ENCODE measurements at regions not wholly inside any gene's neighbourhood (a gene's known extent, or its start where the extent isn't known, plus 50 kb on each side); places are given as distances from the start of the nearest gene placed in this dataset.
"Not testable (repeated sequence)": the region's sequence is repeated elsewhere in the genome, so short reads cannot be mapped to it uniquely, and the experiment has no call there.

DNA sequence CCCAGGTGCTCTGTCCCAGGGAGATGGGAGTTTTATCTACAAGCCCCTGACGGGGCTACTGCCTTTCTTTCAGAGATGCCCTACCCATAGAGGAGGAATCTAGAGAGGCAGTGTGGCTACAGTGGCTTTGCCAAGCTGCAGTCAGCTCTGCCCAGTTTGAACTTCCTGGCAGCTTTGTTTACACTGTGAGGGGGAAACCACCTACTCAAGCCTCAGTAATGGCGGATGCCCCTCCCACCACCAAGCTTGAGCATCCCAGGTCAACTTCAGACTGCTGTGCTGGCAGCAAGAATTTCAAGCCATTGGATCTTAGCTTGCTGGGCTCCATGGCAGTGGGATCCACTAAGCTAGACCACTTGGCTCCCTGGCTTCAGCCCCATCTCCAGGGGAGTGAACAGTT, 53.1 kb upstream of the TMEM252 start:
- ATAC-seq = not testable (repeated sequence)

DNA sequence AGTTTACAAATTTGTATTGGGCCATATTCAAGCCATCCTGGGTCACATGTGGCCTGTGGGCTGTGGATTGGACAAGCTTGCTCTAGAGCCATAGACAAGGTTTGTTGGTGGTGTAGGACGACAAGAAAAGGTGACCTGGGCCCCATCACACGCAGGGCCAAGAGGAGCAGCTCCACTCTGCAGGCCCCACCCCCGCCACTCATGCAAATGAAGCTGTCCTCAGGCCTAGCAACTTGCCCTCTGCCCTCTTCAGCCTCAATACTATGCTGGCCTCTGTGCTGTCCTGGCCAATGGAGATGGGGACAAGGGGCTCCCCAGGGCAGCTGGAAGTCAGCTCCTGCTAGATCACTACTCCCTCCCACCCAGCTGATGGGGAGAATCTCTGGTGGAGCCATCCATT, 55.2 kb upstream of the TMEM252 start:
- no peak for DNase-seq
- ATAC-seq = no peak

More for the DNA sequence above, 53.1 kb upstream of the TMEM252 start:
- DNase-seq = not testable (repeated sequence)

DNA sequence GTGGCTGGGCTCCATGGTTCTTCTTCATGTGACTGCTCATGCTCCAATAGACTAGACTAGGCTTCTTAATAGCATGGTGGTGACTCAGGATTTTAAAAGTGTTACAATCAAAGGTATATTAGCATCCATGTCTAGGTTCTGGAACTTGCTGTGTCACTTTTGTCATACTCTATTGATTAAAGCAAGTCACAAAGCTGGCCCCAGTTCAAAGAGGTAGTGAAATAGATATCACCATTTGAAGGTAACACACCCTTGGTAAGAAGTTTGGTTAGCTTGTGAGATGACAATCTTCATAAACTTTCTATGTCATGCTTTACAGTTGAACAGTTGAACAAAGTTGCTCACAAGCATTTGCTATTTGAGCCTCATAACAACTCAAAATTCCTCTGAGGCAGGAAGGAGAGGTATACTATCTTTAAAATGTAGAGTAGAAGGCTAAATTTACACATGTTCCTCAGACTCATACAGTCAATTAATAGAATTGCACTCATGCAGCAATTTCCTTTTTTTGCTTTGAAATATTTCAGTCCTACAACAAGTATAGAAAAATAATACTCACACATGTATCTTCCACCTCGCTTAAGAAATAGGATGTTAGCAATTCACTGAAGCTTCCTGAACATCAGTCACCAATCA, 56.8 kb upstream of the TMEM252 start:
- DNase-seq = no peak
- ATAC-seq = no peak

DNA sequence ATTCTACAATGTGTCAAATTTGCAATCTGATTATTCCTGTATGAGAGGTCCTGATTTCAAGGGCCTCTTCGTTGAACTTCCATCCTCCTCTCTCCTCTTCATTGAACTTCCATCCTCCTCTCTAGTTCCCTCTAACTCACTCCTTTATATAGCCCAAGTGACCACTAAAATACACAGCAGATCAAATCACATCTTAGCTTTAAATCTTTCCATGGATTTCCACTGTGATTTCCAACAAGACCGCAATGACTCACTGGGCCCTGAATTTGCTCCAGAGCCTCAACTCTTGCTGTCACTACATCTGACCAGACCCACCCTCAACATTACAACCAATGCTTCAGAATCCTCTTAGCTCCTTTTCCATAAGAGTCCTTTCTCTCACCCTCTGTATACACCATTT, 59.1 kb upstream of the TMEM252 start:
- ATAC-seq (no peak), DNase-seq (no peak)

DNA sequence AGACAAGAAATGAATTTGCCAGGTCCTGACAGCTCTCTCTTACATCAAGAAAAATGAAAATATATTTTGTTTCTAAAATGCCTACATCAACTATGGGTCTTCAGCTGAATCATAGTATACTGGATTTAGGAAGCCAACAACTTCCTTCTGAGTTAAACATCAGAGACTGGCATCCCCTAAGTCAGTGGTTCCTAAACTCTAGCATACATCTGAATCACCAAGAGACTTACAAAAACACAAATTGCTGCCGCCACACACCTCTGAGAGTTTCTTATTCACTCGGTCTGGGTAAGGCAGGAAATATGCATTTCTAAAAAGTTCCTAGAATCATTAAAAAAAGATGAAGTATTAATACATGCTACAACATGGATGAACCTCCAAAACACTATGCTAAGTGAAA, 60.4 kb upstream of the TMEM252 start:
- ATAC-seq (no peak), DNase-seq (no peak)

DNA sequence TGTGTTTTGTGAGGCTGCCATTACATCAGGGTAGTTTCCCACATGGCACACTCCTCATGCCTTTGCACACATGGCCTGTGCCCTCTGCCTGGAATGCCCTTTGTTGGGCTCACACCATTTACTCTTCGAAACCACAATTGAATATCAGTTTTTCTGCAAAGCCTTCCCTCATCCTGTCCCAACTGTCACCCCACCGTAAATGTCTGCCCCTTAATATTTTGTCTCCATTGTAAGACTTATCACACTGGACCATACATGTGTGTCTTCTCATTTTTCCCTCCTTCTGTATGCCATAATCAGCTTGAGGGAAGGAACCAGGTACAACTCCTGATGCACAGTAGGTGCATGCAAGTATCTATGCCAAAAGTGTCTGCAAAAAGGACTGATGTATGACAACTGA, 62.7 kb upstream of the TMEM252 start:
- no peak for DNase-seq
- no peak for ATAC-seq

DNA sequence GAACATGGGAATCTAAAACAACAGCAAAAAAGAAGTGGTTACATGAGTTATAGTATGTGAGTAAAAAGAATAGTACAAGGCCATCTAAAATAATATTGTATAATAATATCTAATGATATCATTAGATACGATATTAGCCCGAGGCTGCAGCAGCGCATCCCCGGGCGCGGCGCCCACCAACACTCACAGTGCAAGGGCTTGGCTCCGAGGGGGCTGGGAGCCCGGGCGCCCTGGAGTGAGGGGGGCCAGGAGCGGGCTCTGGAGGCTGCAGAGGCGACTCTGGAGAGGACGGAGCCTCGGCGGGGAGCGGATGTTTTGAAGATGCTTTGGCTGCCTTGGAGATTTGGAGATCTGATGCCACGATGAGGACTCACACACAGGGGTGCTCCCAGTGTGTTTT, 68.1 kb upstream of the TMEM252 start:
- no peak for DNase-seq
- no peak for ATAC-seq

DNA sequence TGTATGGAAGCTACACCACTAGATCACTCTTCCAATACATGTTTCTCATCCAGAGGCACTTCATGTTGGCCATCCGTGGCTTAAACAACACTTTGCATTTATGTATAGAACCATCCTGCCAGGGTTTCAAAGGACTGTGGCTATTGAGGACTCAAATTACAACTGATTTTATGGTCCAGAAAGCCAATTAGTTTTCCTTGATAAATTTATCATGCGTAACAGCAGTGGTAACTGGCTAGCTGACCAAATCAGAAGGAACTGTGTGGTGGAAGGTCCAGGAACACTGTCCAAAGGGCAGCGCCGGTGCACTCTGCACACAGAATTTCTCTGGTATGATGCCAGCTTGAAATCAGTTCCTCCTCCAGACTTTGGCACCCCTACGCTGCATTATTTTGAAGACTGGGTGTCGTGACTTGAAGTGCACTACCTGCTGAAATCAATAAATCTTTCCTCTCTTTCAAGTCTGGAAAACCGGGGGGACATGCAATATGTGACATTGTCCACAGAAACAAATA, 69.3 kb upstream of the TMEM252 start:
- DNase-seq = no peak
- ATAC-seq = no peak

DNA sequence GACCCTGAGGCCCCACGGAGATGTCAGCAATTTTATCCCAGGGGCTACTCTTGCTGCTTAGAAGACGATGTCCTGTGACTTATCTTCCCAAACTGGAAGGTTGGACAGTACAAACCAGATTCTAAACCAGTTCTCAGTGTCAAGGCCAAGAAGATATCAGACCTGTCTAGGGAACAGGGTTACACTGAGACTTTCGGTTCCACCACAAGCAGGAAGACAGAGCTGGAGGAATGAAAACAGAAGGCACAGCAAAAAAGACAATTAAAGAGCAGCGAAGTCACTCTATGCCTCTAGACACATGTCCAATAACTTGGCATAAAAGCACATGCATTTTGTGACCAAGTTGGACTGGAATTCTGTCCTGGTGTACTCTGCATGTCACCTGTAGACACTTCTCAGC, 73.4 kb upstream of the TMEM252 start:
- ATAC-seq = no peak

DNA sequence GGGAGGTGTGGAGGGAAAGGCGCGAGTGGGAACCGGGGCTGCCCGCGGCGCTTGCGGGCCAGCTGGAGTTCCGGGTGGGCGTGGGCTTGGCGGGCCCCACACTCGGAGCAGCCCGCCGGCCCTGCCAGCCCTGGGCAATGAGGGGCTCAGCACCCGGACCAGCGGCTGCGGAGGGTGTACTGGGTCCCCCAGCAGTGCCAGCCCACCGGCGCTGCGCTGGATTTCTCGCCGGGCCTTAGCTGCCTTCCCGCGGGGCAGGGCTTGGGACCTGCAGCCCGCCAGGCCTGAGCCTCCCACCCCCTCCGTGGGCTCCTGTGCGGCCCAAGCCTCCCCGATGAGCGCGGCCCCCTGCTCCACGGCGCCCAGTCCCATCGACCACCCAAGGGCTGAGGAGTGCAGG, 76.3 kb upstream of the TMEM252 start:
- not testable (repeated sequence) for DNase-seq, ATAC-seq

More for the DNA sequence above, 73.4 kb upstream of the TMEM252 start:
- DNase-seq = no peak

DNA sequence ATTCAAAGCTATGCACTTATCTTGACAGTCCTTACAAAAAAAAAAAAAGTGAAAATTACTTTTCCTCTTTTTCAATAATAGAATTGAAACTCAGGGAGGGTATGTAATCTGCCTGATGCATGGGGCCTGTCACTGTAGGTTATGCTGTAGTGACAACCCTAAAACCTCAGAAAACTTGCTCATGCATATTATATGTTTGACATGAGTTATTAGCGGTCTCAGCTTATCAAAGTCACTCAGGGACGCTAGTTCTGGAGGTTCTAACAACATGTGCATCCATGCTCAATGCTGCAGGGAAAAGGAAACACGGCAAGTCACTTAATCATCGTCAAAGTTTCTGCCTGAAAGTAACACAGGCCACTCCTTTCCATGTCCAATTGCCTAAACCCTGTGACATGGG, 78.4 kb upstream of the TMEM252 start:
- DNase-seq = no peak
- ATAC-seq = no peak

DNA sequence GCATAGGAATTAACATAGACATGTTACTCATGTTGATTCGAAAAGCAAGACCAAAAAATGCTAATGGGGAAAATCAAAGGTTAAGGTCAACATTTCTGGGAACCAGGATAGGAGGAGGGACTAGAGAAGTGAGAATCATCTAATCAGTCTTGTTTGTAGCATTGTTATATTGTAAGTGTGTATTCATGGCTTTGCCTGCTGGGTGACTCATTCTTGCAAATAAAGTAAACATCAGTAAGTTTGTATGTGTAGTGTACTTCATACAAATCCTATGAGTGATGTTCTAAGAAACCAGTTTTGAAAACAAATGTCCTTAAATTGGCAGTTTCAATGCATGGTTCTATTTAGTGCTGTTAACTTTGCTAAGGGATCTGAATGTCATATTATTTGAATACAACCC, 79.0 kb upstream of the TMEM252 start:
- DNase-seq (no peak), ATAC-seq (no peak)

DNA sequence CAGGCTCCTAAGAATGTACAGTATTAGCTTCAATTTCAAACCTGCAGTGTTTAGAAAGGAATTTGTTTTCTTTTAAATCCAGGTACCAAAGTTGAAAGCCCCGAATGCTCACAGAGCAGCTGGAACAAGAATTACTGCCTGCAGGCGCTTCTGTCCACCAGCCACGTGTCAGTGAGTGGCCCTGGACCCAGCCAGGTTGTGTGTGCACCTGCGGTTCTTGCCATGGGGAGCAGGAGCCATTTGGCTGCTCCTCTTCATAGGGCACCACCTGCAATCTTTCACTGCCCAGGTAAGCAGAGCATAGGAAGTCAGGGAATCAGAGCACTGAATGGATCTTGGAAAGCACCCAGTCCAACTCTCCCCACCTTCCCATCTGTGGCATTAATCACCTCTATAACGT, 79.5 kb upstream of the PIP5K1B start:
- ATAC-seq (no peak), DNase-seq (no peak)

DNA sequence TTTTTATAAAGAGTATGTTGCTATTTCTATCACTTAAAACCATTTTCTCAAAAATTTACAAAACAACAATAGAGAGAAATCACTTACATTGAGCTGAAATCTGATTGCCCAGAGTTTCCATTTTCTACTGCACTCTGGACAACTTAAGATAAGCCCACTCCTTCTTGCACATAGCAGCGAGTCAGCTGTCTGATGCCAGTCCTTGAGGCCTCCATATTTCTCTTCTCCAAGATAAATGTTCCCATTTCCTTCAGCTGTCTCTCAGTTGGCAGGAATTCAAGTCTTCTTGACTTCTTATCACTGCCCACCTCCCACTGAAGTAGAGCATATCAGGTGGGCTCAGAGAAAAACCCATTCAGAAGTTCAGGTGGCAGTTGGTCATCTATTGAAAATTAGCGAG, 78.5 kb upstream of the PIP5K1B start:
- ATAC-seq = no peak

DNA sequence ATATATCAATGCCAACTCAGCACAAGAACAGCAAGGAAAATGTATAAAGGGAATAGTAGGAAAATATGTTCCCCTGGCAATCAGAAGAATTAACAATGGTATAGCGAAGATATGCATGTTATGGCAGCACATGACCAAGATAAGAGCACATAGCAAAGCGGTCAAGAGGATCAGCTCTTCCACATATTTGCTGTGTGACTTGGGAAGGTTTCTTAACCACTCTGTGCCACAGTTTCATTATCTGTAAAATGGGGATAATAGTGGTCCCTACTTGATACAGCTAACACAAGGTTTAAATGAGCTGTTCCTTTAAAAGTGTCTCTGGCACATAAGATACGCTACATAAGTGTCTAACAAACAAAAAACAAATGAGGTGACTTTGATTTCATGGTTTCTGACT, 77.9 kb upstream of the PIP5K1B start:
- no peak for ATAC-seq
- no peak for DNase-seq

More for the DNA sequence above, 78.5 kb upstream of the PIP5K1B start:
- no peak for DNase-seq

DNA sequence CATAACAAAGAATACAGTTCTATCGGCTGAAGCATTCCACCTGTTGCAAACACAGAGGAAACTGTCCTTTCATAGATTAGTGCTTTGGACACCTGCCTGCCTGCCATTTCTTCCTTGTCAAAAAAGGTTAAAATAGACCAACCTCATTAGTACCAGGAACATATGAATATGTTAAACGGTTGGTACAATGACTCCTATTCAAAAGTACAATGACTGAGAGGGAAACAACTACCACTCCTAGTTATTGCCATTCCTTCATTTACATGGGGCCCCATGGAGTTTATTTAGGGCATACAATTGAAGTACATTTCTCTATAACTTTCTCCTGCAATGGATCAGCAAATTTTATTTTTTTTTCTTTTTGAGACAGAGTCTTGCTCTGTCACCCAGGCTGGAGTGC, 77.4 kb upstream of the PIP5K1B start:
- no peak for ATAC-seq
- no peak for DNase-seq

DNA sequence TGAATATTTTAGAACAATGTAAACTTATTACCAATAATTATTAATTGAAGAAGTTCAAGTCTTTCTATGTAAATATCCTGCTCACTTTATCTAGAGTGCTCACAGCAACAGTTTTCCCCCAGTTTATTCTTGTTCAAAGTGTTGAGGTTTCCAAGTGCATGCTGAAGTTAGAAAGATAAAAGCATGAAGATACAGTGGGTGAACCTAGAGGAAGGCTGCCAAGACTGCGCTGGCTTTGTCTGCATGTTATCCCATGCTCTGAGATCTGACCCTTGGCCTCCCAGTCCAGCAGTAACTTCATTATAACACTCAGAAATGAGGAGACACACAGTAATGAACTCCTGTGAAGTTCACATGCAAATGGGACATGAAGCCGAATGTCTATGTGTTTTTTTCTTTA, 76.0 kb upstream of the PIP5K1B start:
- ATAC-seq (no peak), DNase-seq (no peak)

DNA sequence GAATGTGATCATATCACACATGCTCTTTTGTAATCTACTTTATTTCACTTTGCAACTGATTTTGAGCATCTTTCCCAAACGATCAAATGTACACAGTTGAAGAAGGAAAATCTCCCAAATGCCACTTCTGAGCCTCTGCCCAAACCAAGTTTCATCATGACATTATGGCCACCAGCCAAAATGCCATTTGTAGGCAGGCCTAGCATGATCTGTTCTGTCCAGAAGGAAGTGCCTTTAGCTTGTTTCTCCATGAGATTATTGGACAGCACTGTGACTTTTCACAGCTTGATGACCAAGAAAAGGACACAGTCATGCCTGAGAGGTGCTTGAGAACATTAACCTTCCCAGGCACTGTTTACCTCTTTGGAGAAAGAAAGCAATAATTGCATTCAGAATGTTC, 73.2 kb upstream of the PIP5K1B start:
- ATAC-seq (no peak), DNase-seq (no peak)

DNA sequence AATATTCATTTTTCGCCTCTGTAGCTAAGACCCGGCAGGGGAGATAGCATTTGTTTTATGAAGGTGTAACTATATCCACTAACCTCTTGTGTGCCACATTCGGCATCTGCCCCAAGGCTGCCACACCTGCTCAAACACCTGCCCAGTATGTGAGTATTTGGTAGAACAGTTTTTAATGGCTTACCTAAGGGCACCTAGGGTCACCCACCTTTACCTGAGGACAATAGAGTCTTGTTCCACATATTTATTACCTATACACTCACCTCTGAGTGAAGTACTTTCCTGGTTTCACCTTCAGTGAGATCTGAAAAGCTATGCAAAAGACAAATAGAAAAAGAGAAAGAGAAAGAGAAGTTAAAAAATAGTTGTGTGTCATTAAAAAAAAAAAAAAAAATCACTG, 68.0 kb upstream of the PIP5K1B start:
- no peak for ATAC-seq
- no peak for DNase-seq

DNA sequence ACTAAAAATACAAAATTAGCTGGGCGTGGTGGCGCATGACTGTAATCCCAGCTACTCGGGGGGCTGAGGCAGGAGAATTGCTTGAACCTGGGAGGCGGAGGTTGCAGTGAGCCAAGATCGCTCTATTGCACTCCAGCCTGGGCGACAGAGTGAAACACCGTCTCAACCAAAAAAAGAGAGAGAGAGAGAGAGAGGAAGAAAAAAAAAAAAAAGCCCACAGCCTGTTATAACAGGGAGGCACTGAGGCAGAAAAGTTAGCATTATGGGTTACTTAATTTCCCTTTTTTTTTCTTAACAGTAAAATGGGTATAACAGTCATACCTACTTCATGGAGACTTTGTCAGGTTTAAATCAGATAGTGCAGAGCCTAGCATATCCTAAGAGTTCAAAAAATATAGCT, 65.8 kb upstream of the PIP5K1B start:
- not testable (repeated sequence) for ATAC-seq, DNase-seq

DNA sequence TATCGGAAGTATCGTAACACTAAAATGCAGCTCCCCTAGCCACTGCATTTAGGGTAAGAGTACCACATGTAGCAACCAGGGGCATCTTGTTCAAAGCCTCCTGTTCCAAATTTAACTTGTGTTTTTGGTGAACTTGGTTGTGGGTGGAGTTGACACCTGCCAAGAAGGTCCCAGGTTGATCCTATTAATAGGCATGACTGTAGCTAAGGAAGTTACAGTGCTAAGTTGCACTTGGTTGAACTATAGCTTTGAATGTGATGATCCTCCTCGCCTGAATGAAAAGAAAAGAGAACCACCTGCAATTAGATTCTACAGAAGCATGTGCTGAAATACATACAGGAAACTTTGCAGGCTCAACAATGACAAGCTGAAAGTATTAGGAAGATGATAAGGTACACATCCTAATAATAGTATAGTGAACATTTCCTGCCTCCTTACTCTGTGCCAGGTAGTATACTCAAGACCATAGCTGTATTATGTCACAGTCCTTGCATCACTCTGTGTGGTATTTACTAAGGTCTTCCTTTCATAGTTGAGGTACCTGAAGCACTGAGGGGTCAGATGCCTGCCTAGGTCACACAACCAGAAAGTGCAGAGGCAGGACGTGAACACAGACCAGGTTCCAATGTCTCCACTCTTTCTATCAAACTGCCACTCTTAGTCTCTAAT, 64.5 kb upstream of the PIP5K1B start:
- ATAC-seq = peak; percentile 51
- no peak for DNase-seq

DNA sequence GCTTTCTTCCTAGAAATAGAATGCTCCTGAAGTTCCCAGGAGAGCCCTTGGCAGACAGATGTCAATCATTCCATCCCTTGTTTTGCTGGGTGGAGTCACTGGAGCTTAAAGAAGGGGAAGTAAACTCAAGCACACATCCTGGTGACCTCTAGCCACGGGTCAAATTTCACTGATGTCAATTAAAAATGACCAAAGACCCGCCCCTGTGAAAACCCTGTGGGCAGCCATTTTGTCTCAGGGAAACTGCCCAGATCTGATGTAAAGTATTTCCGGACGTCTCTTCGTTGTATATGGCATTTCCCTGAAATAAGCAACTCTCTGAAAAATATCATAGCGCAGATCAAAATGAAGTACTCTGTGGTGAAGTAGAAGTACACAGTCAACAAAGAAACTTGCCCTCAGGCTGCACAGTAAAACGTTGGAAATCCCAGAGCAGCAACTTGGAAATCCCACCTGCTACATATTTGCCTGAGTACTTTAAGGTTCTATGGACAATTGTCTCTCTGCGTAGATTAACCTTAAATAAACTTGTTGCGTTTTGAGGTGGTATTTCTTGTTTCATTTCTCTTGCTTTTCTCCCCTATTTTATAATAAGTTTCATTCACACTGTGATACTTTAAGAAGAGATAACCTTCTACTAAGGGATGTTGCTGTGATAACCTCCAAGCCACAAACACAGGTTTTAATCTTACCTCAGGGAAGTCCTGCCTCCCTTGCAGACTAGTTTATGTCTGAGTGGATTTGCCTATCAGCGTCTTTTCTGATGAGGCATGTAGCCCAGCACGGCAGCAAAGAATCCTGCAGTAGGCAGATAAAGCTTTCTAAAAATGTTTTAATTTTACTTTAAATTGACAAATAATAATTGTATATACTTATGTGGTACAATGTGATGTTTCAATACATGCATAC, 60.9 kb upstream of the PIP5K1B start:
- DNase-seq = no peak
- ATAC-seq = no peak

DNA sequence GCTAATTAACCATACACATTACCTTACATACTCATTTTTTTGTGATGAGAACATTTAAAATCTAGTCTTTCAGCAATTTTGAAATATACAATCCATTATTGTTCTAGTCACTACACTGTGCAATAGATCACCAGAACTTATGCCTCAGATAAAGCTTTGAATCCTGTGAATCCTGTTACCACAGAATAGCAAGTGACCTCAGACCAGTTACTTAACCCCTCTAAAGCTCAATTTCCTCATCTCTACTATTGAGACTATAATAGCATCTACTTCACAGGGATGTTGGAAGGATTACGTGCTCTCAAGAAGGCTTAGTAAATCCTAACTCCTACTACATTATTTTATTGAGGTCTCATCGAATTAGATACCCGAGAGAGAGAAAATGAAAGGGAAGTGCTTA, 60.2 kb upstream of the PIP5K1B start:
- DNase-seq (no peak), ATAC-seq (no peak)
